Gastroesophageal sphincter (tissue), 3 donors: ENCODE measurements at regions not wholly inside any gene's neighbourhood (a gene's known extent, or its start where the extent isn't known, plus 50 kb on each side); places are given as distances from the start of the nearest gene placed in this dataset.

Experiments
- CTCF ChIP-seq, 4 experiments: fragments of 200-600 bp in 2 of 4; fragments of 450-650 bp in 2 of 4; sonication (generic) in 1 of 4; IDR thresholded peaks; one replicate each; pipeline ENCODE4 v1.5.1; 2017 to 2019; ENCODE audit warnings: antibody characterized with exemption in 4 of 4, mild to moderate bottlenecking in 2 of 4, moderate library complexity in 2 of 4
- EP300 ChIP-seq: sonication (generic); formaldehyde crosslinking; IDR thresholded peaks from one replicate; pipeline ENCODE4 v1.6.1; 2017; ENCODE audit warnings: antibody characterized with exemption, mild to moderate bottlenecking
- POLR2A ChIP-seq, 2 donors: fragments of 450-650 bp; IDR thresholded peaks; one replicate each; pipeline ENCODE4 v1.6.1; 2017; ENCODE audit warnings: antibody characterized with exemption in 2 of 2, mild to moderate bottlenecking in 2 of 2, moderate library complexity in 1 of 2
- POLR2AphosphoS5 ChIP-seq: sonication (generic); formaldehyde crosslinking; IDR thresholded peaks from one replicate; pipeline ENCODE4 v1.6.1; 2017; ENCODE audit warnings: antibody characterized with exemption

GRCh38 chr9:33659921-33660320 lies 135.4 kb upstream of the PRSS3 start:
- TF ChIP-seq CTCF (IDR thresholded peaks at IDR 0.05): no peak
- no peak for TF ChIP-seq EP300
- TF ChIP-seq POLR2A (IDR thresholded peaks at IDR 0.05): no peak
- no peak for TF ChIP-seq POLR2AphosphoS5
